Adipocyte (in vitro differentiated cells): ENCODE measurements at regions not wholly inside any gene's neighbourhood (a gene's known extent, or its start where the extent isn't known, plus 50 kb on each side); places are given as distances from the start of the nearest gene placed in this dataset.

Source experiments
- DNase-seq: peaks from one replicate; pipeline ENCODE4 v3.0.0-alpha.2; 2015; ENCODE audit warnings: low read depth
- H3K27me3 ChIP-seq: replicated peaks from 2 replicates; pipeline ENCODE4 v1.7.0; 2013; ENCODE audit warnings: mild to moderate bottlenecking, low read length, moderate library complexity; ENCODE audit not compliant: control insufficient read depth, insufficient read depth
- H3K36me3 ChIP-seq: 2 replicates; pipeline ENCODE4 v1.7.0; 2013; ENCODE audit warnings: low read length, mild to moderate bottlenecking, moderate library complexity; ENCODE audit not compliant: control insufficient read depth, insufficient read depth, severe bottlenecking
- H3K4me1 ChIP-seq: 2 replicates; pipeline ENCODE4 v1.7.0; 2013; ENCODE audit warnings: mild to moderate bottlenecking, low read length, moderate library complexity; ENCODE audit not compliant: control insufficient read depth, insufficient read depth
- H3K4me3 ChIP-seq: 2 replicates; pipeline ENCODE4 v1.7.0; 2013; ENCODE audit warnings: mild to moderate bottlenecking, low read length, moderate library complexity
- H3K9ac ChIP-seq: 2 replicates; pipeline ENCODE4 v1.7.0; 2013; ENCODE audit warnings: mild to moderate bottlenecking, low read length, moderate library complexity
- H3K9me3 ChIP-seq: 2 replicates; pipeline ENCODE4 v1.7.0; 2013; ENCODE audit warnings: mild to moderate bottlenecking, low read length, moderate library complexity; ENCODE audit not compliant: control insufficient read depth

- H3K36me3 ChIP-seq: no peaks in the 10 kb centered on the region
- peaks cover 21% of the 10 kb centered on the region for H3K27me3 ChIP-seq
- no peak for DNase-seq
- H3K9me3 ChIP-seq: no peaks in the 10 kb centered on the region
- no peak overlapping the region for H3K4me3 ChIP-seq
- no peak overlapping the region for H3K9ac ChIP-seq
- H3K4me1 ChIP-seq: no peaks in the 10 kb centered on the region
Measured at GRCh38 chr2:129673847-129674711, 305.4 kb upstream of the RAB6C start.

GRCh38 chr2:129678751-129679150 lies 300.7 kb upstream of the RAB6C start:
- no peak overlapping the region for H3K4me3 ChIP-seq
- no peaks in the 10 kb centered on the region for H3K36me3 ChIP-seq
- H3K27me3 ChIP-seq: no peaks in the 10 kb centered on the region
- H3K9me3 ChIP-seq: no peaks in the 10 kb centered on the region
- H3K9ac ChIP-seq: no peak overlapping the region
- H3K4me1 ChIP-seq: no peaks in the 10 kb centered on the region
- no peak for DNase-seq

GRCh38 chr2:129681788-129682187 lies 297.7 kb upstream of the RAB6C start:
- Histone ChIP-seq H3K4me3 (no peak overlapping the region), H3K4me1 (no peaks in the 10 kb centered on the region), H3K9ac (no peak overlapping the region), H3K9me3 (no peaks in the 10 kb centered on the region), H3K36me3 (no peaks in the 10 kb centered on the region), H3K27me3 (no peaks in the 10 kb centered on the region)
- no peak for DNase-seq

- no peak for DNase-seq
- no peaks in the 10 kb centered on the region for H3K4me1 ChIP-seq
- peaks cover 18% of the 10 kb centered on the region for H3K9me3 ChIP-seq
- H3K4me3 ChIP-seq: no peak overlapping the region
- no peaks in the 10 kb centered on the region for H3K27me3 ChIP-seq
- H3K9ac ChIP-seq: no peak overlapping the region
- no peaks in the 10 kb centered on the region for H3K36me3 ChIP-seq
Measured at GRCh38 chr2:129689653-129690448, 289.6 kb upstream of the RAB6C start.

GRCh38 chr2:129695496-129695895 lies 284.0 kb upstream of the RAB6C start:
- Histone ChIP-seq H3K4me3 (no peak overlapping the region), H3K9me3 (peaks cover 9% of the 10 kb centered on the region), H3K36me3 (no peaks in the 10 kb centered on the region), H3K9ac (no peak overlapping the region), H3K4me1 (no peaks in the 10 kb centered on the region), H3K27me3 (no peaks in the 10 kb centered on the region)
- DNase-seq: no peak

GRCh38 chr2:129698593-129698992 lies 280.9 kb upstream of the RAB6C start:
- Histone ChIP-seq H3K9me3 (no peaks in the 10 kb centered on the region), H3K36me3 (no peaks in the 10 kb centered on the region), H3K27me3 (no peaks in the 10 kb centered on the region), H3K4me3 (no peak overlapping the region), H3K9ac (no peak overlapping the region), H3K4me1 (no peaks in the 10 kb centered on the region)
- DNase-seq: no peak

GRCh38 chr2:129699781-129700573 lies 279.5 kb upstream of the RAB6C start:
- Histone ChIP-seq H3K9ac (no peak overlapping the region), H3K36me3 (no peaks in the 10 kb centered on the region), H3K4me1 (no peaks in the 10 kb centered on the region), H3K9me3 (no peaks in the 10 kb centered on the region), H3K4me3 (no peak overlapping the region), H3K27me3 (no peaks in the 10 kb centered on the region)
- no peak for DNase-seq

- H3K9ac ChIP-seq: no peak overlapping the region
- no peaks in the 10 kb centered on the region for H3K9me3 ChIP-seq
- H3K36me3 ChIP-seq: no peaks in the 10 kb centered on the region
- H3K4me1 ChIP-seq: no peaks in the 10 kb centered on the region
- no peak for DNase-seq
- no peaks in the 10 kb centered on the region for H3K27me3 ChIP-seq
- no peak overlapping the region for H3K4me3 ChIP-seq
Measured at GRCh38 chr2:129702416-129703176, 276.9 kb upstream of the RAB6C start.

GRCh38 chr2:129705085-129705484 lies 274.4 kb upstream of the RAB6C start:
- H3K9ac ChIP-seq: no peak overlapping the region
- H3K4me1 ChIP-seq: no peaks in the 10 kb centered on the region
- H3K27me3 ChIP-seq: no peaks in the 10 kb centered on the region
- H3K4me3 ChIP-seq: no peak overlapping the region
- no peak for DNase-seq
- H3K36me3 ChIP-seq: no peaks in the 10 kb centered on the region
- H3K9me3 ChIP-seq: no peaks in the 10 kb centered on the region

- no peak overlapping the region for H3K9ac ChIP-seq
Measured at GRCh38 chr2:129707800-129708199, 271.7 kb upstream of the RAB6C start.

More at GRCh38 chr2:129707800-129708199, 271.7 kb upstream of the RAB6C start:
- Histone ChIP-seq H3K4me1 (peaks cover 12% of the 10 kb centered on the region), H3K36me3 (no peaks in the 10 kb centered on the region), H3K27me3 (no peaks in the 10 kb centered on the region), H3K9me3 (no peaks in the 10 kb centered on the region), H3K4me3 (no peak overlapping the region)
- no peak for DNase-seq
